ENCODE measurements at regions not wholly inside any gene's neighbourhood (a gene's known extent, or its start where the extent isn't known, plus 50 kb on each side); places are given as distances from the start of the nearest gene placed in this dataset.

DNA sequence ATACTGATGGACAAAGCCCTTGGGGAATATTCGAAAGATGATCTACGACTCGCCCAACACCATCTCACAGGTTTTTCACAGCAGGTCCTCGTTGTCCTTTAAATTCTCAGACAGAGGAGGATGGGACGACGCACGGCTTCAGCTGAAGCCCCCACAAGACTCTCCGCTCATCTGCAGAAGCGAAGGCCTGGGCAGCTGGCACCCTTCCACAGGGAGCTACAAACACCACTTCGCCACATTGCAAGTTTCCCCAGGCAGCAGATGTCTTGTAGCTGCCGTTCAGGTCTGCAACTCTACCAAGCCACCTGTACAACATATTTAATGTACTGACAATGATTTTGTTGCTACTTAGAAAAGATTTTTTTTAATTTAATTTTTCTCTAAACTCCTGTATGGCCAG lies 642.9 kb downstream of the ZEB2 start:
- TF ChIP-seq, protein P1, sequence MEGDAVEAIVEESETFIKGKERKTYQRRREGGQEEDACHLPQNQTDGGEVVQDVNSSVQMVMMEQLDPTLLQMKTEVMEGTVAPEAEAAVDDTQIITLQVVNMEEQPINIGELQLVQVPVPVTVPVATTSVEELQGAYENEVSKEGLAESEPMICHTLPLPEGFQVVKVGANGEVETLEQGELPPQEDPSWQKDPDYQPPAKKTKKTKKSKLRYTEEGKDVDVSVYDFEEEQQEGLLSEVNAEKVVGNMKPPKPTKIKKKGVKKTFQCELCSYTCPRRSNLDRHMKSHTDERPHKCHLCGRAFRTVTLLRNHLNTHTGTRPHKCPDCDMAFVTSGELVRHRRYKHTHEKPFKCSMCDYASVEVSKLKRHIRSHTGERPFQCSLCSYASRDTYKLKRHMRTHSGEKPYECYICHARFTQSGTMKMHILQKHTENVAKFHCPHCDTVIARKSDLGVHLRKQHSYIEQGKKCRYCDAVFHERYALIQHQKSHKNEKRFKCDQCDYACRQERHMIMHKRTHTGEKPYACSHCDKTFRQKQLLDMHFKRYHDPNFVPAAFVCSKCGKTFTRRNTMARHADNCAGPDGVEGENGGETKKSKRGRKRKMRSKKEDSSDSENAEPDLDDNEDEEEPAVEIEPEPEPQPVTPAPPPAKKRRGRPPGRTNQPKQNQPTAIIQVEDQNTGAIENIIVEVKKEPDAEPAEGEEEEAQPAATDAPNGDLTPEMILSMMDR (IDR thresholded peaks at IDR 0.05) = no peak
- no peak for TF ChIP-seq EZH2 (IDR thresholded peaks at IDR 0.05)

All from neural progenitor cell (in vitro differentiated cells).